ENCODE measurements at regions not wholly inside any gene's neighbourhood (a gene's known extent, or its start where the extent isn't known, plus 50 kb on each side); places are given as distances from the start of the nearest gene placed in this dataset.
"Not testable (repeated sequence)": the region's sequence is repeated elsewhere in the genome, so short reads cannot be mapped to it uniquely, and the experiment has no call there.

DNA sequence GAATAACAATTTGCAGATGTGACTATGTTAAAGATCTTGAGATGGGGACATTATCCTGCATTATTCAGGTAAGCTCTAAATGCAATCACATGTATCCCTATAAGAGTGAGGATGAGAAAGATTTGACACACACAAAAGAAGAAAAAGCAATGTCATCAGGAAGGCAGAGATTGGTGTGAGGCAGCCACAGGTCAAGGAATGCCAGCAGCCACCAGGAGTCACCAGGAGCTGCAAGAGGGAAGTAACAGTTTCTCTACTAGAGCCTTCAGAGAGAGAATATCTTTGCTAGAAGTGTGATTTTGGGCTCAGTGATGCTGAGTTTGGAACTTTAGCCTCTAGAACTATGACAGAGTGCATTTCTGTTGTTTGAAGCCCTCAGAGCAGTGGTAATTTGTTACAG, 700.3 kb upstream of the SEMA3D start:
- no peak for DNase-seq (ENCODE audit: low spot score)

DNA sequence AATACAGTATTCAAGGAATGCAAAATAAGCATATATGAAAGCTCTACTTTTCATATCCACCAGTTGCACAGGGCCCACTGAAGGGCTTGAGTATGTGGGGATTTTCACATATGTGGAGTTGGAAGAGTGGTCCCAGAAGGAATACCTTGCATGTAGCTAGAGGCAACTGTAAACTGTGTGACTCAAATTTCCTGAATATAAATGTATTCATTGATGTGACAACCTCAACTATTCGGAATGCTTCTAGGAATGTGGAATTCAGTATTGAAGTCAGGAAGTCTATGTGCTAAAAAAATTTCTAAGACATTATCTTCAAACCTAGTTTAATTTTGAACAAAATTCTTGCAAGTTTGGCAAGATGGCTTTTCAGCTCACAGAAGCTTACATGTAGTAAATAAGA, 695.5 kb upstream of the SEMA3D start:
- no peak for DNase-seq (ENCODE audit: low spot score)

DNA sequence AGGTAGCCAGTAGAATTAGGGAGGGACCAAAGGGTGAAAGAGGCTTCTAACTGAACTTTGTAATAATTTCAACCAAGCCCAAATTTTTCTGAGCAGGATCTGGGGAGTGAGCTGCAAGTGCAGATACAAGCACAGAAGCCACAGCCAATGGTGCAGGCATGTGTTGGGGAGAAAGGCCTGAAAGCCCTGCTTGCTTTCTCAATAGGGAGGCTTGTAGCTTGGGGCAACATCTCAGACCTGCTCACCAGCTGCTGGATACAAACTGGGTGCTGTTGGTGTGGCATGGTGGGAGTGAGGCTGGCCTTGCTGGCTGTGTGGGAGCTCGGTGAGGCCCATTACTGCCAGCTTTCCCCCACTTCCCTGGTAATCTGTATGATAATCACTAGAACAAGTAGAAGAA, 688.5 kb upstream of the SEMA3D start:
- no peak for DNase-seq (ENCODE audit: low spot score)

DNA sequence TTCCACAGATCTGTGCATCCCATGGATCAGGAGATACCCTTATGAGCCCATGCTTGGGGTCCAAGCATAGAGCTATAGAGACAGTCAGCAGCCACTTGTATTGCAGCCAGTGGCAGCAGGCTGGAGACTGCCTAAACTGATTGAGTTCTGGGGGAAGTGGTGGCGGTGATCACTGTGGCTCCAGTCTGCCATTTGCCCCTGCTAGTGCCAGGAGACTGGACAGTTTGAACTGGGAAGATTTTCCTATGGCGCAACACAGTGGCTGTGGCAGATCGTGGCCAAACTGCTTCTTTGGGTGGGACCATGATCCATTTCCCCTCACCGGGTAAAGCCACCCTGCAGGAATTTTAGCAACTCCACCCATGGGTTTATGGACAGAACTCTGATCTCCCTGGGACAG, 679.7 kb upstream of the SEMA3D start:
- DNase-seq (ENCODE audit: low spot score), result no peak

DNA sequence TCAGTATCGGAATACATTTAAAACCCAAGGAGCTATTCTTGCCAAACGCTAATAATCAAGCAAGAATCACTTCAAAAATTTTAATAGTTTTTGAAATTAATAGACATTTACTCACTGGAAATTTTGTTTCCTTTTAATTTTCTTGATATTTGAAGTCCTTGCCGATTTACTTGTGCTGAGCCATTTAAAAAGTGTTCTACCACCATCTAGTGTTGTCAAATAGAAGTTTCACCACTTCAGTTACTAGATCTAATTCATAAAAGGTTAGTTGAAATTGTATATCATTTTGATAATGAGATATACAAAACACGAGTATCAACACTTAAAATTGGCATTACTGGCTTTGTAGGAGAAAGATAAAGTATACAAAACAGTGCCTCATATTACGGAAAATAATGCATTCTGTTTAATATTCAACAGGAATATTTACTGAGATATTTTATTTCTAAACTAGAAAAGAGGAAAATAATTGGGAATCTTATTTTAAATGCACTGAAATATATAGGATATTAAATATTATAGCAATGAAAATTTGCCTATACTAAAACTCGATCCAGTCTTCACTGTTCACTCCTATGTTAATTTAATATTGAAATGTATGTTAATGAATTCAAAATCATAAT, 664.8 kb upstream of the SEMA3D start:
- DNase-seq (ENCODE audit: low spot score), result peak; percentile 43

DNA sequence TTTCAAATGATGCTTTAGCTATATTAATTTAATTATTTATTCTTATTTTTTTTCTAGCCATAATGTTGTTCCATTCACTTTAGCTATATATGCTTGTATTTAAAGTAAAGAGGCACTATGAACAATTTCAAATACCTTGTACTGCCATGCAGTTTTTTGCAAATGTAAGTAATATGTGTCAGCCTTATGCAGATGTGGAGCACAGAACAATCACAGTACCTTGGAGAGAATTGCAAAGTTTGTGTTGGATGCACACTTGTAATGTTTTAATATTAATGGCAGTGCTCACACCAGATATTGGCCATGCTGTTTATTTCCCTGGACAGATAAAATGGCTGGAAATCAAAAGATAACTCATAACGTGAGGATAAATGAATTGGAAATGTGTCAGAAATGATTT, 663.5 kb upstream of the SEMA3D start:
- DNase-seq (ENCODE audit: low spot score), result no peak

DNA sequence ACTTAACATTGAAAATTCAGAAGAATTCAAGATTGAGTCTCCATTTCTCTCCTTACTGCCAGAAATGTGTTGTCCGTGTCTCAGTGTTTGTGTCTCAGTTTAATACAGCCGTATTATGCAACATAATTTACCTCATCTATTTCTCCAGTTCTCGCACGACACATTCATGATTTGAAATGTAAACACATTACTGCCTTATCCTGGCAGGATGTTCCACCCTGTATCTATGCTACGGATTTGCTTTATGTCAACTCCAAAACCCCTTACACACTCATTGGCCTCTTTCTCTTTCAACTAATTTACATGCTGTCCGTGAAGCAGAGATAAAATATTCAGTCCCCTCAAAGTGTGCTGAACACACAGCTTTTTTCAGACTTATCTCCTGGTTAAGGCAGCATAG, 653.7 kb upstream of the SEMA3D start:
- no peak for DNase-seq (ENCODE audit: low spot score)

DNA sequence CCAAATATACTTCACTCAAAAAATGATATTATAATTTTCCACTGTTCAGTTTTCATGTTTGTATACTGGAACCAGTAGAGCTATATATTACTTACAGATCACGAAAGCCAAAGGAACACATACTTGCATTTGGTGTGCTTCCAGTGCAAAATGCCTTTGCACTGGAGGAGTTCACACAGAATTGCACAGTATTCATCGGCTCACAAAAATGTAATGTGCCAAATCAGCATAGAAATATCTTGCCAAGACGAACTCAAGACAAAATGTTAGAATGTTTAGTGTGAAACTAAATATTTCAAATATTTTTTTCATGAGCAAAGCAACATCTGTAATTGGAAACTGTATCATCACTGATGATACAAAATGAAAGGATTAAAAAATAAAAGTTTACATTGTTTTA, 646.2 kb upstream of the SEMA3D start:
- DNase-seq (ENCODE audit: low spot score), result no peak

DNA sequence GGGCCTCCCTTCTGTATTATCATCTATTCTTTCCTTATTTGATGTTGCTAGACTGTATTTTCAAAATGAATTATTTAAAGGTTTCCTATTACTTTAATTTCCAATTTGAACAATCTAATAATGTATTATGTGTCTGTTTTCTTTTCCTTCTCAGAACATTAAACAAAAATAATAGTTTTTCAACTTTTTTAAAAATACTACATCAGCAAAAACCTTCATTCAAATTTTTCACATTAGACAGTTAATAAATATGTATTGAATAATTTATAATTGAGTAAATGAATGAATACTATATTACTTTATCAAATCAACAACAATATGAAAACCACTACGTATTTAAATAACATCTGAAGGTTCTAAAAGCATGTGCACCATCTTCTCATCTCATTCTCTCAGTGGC, 644.1 kb upstream of the SEMA3D start:
- no peak for DNase-seq (ENCODE audit: low spot score)

DNA sequence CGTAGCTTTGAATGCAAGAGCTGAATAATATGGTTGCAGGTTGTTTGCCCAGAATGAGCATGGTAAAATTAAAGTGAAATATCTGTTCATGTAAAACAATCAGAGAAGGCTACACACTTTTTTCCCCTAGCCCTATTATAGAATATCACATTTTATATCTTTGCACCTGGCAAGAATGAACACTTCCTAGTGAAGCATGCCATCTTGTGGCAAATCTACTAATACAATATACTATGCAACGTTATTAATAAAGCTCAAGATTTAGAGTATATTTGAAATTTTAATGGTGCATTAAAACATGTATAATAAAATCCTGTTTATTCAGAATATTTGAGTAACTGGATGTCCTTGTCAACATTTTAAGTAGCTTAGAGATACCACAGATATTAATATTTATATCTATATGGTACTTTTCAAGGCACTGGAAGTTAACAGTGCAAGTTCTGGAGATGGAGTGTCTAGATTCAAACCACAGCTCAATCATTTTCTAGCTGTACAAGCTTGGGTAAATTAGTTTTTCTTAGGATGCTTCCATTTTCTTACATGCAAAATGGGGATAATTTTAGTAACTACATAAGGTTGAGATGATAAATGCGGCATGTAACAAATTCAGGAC, 643.1 kb upstream of the SEMA3D start:
- peak; percentile 31 for DNase-seq (ENCODE audit: low spot score)

DNA sequence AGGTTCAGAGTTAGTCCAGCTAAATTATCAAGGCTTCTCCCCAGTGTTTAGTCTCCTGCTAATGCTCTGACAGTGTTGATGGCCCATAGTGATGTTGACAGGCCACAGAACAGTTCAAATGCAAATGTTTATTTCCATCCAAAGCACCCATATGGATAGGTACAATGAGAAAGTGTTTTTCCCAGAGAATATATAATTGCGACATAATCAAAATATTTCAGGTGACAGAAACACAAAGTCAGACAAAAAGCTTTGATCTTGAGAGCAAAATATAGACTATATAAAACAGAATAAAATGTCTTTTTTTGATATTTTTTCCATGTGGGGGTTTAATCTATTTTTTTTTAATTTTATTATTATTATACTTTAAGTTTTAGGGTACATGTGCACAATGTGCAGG, 642.3 kb upstream of the SEMA3D start:
- no peak for DNase-seq (ENCODE audit: low spot score)

DNA sequence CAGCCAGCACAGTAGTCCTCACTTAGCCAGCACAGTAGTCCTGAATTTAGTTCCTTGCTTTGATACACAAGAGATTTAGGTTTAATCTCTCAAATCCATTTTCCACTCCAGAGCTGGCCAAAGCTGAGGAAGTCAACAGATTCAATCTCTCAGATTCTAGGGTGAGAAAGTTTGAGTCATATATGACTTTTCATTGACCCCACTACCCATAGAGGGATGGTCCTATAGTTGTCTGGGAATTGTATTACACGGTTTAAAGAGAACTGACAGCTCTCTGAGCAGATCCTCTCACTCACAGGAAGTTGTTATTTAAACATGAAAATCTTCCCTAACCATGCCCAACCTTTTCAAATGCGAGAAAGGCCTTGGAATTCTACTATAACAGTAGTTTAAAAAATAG, 641.8 kb upstream of the SEMA3D start:
- no peak for DNase-seq (ENCODE audit: low spot score)

DNA sequence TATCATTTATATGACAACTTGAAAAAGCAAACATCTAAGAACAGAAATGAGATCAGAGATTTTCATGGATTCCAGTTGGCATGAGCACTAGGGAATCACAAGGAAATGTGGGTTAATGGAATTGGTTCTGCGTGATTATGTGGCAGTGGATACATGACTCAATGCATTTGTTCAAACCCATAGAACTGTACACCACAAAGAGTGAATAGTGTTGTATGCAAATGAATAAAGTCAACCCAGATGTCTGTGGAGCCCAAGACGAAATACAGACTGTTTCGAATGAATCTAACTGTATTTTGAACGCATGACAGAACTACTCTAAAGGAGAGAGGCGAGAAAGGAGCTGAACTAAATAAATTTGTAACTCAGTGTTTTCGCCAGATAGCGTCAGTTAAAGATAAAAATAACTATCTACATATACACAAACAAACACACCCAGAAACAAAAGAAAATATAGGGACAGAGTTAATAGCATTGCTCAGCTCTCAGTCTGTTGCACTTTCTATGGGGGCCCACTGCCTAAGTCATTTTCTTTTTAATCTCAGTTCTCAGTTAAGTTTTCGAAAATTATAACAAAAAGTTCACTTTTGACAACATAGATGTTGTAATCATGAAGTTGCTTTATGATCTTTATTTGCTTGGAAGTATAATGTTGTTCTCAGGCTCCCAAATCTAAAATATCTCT, 636.7 kb upstream of the SEMA3D start:
- DNase-seq (ENCODE audit: low spot score), result no peak

DNA sequence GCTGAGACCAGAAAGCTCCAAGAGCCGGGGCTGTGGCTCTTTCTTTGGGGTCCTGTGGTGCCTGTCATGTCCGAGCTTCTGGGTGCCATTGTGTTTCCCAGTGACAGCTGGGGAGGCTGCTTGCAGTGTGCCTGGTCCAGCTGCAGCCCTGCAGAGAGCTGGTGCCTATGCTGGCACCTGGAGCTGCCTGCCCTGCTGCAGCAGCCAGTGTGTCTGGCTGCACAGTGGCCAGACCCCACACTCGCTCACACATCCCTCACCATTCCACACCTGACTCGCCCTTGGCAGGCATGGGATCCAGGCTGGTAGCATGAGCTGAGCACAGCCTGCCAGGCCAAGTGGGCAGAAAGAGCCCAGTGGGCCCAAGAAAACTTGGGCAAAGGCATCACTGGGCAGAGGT, 635.1 kb upstream of the SEMA3D start:
- DNase-seq (ENCODE audit: low spot score), result no peak

DNA sequence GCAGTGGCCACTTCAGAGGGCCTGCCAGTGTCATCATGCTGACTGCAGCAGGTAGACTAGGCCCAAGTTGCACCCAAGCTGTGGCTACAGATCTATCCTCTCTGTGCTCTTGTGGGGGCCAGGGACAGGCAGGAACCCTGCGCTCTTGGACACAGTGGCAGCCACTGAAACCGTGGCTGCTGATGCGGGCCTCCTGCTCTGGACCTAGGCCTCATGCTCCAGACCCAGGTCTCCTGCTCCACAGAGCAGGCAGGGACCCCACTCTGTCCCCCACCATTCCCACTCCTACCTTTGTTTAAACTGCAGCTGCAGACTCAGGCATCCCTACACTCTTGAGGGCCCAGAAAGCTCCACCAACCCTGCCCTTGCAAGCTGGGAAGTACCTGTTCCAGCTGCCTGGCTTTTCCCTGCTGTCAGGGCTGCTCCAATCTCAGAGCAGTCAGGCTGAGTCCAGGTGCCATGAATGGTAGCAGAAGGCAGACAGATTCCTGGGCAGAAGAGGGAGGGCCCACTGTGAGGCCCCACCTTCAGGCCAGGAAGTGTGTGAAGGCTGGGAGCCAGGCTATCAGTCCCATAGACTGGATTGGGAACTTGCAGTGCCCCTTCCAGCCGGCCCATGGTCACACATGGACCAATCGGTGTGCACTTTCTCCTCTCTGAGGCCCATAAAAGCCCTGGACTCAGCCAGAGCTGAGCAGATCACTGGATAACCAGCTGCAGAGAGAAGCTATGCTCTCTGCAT, 634.0 kb upstream of the SEMA3D start:
- DNase-seq (ENCODE audit: low spot score), result no peak

DNA sequence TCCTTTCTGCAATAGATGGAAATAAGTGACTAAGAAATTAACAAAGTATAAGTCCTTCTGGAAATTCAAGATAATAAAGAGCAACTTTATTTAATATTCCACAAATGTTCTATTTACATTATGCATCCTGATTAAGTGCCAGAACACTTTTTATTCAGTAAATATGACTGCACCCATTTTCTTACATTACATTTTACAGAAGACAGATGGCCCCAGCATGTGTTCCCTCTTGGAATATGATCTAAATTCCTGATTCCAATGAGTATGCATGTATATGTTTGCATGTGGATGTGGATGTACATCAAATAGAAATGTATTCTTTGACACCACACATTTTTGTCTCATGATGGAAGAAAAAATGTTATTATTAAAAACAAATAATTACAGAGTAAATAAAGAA, 628.7 kb upstream of the SEMA3D start:
- DNase-seq (ENCODE audit: low spot score), result no peak

DNA sequence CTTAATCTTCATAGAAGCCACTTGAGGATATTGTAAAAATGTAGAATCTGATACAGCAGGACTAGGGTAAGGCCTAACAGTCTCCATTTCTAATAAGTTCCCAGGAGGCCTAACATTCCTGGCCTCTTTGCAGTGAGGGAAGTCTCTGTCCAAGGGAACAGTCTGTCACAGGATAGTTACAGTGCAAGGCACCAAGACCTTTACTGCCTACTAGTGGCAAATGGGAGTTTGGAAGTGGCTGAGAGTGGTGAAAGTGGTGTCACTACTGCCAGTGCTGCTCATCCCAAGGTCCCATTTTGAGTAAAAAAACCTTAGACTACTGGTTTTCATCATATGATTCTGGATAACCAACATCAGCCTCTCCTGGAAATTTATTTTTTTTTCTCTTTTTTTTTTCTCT, 619.5 kb upstream of the SEMA3D start:
- DNase-seq (ENCODE audit: low spot score), result no peak

DNA sequence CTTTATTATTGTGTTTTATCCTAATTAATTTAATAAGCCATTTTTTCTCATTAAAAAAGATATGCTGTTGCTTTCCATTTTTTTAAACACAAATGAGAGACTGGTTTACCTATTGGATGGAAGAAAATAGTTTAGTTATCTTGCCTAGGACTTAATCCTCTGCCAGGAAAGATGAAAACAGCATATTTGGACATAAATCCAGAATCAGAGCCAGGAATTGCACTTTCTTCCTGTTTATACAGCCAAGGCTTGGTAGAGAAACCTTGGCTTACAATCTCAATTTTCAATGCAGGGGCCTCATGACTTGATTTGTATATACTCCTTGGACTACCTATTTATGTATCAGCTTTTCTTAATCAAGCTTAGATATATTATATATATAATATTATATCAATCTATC, 618.8 kb upstream of the SEMA3D start:
- DNase-seq (ENCODE audit: low spot score), result no peak

DNA sequence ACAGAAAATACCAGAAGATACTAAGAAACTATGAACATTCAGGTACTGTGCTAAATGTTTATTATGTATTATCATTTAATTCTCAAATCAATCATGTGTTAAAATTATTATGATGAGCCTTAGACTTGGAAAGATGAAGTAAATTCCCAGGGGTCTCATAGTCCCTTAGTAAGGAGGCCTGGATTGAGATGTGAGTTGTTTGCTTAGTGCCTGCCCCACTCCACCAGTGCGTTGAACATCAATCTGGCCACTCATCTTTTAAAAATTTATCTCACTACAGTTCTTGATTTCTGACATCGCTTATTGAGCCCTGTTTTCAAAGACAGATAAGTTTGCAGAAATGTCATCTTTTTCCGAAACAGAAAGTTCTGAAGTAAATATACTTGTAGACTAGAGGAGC, 618.4 kb upstream of the SEMA3D start:
- no peak for DNase-seq (ENCODE audit: low spot score)

DNA sequence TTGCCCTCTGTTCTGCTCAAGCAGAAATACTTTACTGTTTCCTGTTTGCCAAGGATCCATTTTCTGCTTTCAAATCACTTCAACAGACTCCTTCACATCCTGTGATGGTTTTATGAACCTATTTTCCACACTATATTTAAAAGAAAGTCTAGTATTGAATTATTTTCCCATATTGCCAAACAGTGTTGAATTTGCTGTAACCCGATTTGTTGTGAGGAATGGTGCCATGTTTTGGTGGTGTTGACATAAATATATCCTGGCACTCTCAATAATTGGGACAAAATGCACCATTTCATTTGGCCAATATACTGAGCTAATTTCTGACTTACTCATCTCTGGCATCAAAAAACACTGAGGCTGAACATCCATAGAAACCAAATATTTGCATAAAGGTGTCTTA, 615.4 kb upstream of the SEMA3D start:
- no peak for DNase-seq (ENCODE audit: low spot score)

DNA sequence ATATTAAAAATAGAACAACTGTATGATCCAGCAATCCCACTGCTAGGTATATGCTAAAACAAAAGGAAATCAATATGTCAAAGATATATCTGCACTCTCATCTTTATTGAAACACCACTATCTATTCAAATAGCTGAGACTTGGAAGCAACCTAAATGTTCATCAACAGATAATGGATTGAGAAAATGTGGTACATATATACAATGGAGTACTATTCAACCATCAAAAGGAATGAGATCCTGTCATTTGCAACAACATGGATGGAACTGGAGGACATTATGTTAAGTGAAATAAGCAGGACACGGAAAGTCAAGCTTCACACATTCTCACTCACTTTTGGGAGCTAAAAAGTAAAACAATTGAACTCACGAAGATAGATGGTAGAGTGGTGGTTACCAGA, 610.1 kb upstream of the SEMA3D start:
- no peak for DNase-seq (ENCODE audit: low spot score)

DNA sequence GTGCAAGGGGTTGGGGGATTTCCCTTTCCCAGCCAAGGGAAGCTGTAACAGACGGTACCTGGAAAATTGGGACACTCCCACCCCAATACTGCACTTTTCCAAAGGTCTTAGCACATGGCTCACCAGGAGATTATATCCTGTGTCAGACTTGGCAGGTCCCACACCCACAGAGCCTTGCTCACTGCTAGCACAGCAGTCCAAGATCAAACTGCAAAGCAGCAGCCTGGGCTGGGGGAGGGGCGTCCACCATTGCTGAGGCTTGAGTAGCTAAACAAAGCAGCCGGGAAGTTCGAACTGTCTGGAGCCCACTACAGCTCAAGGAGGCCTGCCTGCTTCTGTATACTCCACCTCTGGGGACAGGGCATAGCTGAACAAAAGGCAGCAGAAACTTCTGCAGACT, 604.2 kb upstream of the SEMA3D start:
- not testable (repeated sequence) for DNase-seq (ENCODE audit: low spot score)

DNA sequence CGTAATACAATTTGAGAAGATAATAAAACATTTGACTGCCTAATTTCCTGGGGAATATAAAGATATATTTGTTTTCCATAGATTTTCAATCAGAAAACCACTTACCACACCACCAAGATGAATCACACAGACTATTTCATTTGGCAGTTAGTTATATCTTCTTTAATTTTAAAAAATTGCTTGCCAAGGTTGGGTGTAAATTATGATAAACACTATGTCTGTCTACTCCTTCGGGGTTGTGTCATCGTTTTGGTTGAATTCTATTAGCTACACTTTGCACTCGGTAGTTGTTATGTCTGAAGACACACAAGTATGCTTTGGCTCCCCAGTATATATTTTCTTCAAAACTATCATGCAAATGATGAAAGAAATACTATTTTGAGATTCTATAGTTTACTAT, 594.8 kb upstream of the SEMA3D start:
- no peak for DNase-seq (ENCODE audit: low spot score)

All from Ammon's horn (tissue), 1 donor.